Liver (tissue), 8 donors: ENCODE measurements at regions not wholly inside any gene's neighbourhood (a gene's known extent, or its start where the extent isn't known, plus 50 kb on each side); places are given as distances from the start of the nearest gene placed in this dataset.

Experiments used
- DNase-seq: peaks from one replicate; pipeline ENCODE4 v3.0.0-alpha.2; 2017; ENCODE audit warnings: low spot score
- H3K27ac ChIP-seq, 2 donors: one replicate each; pipeline ENCODE4 v1.7.0; 2013; ENCODE audit warnings: inconsistent platforms in 2 of 2, low read length in 2 of 2, control low read depth in 1 of 2, low read depth in 1 of 2, mild to moderate bottlenecking in 1 of 2
- H3K27me3 ChIP-seq, 4 donors: one replicate each; pipeline versions ENCODE4 v1.6.1 to v1.7.0; 2013; ENCODE audit warnings: low read length in 3 of 4, inconsistent platforms in 1 of 4, mild to moderate bottlenecking in 1 of 4, moderate library complexity in 1 of 4; ENCODE audit not compliant: control insufficient read depth in 4 of 4, insufficient read depth in 4 of 4
- H3K36me3 ChIP-seq, 4 donors: one replicate each; pipeline versions ENCODE4 v1.6.1 to v1.7.0; 2013; ENCODE audit warnings: low read length in 3 of 4, mild to moderate bottlenecking in 3 of 4, low read depth in 1 of 4, moderate library complexity in 1 of 4; ENCODE audit not compliant: control insufficient read depth in 4 of 4, insufficient read depth in 3 of 4
- H3K4me1 ChIP-seq, 4 donors: one replicate each; pipeline versions ENCODE4 v1.6.1 to v1.7.0; 2013; ENCODE audit warnings: low read length in 3 of 4, mild to moderate bottlenecking in 3 of 4, moderate library complexity in 1 of 4; ENCODE audit not compliant: control insufficient read depth in 4 of 4, insufficient read depth in 4 of 4
- H3K4me3 ChIP-seq, 3 donors: one replicate each; pipeline versions ENCODE4 v1.6.1 to v1.7.0; 2013; ENCODE audit warnings: low read length in 3 of 3, control low read depth in 1 of 3, low read depth in 1 of 3, mild to moderate bottlenecking in 1 of 3
- H3K9ac ChIP-seq, 2 donors: one replicate each; pipeline ENCODE4 v1.7.0; 2013; ENCODE audit warnings: low read length in 2 of 2, mild to moderate bottlenecking in 2 of 2, moderate library complexity in 2 of 2, control low read depth in 1 of 2, low read depth in 1 of 2
- H3K9me3 ChIP-seq, 4 donors: one replicate each; pipeline versions ENCODE4 v1.6.1 to v1.7.0; 2013; ENCODE audit warnings: low read length in 3 of 4; ENCODE audit not compliant: control insufficient read depth in 4 of 4
- CTCF ChIP-seq: fragments of 150-350 bp; IDR thresholded peaks from 2 replicates; pipeline ENCODE4 v1.5.1; 2017; ENCODE audit warnings: improper control_type of control experiment, low read depth, low read length; ENCODE audit not compliant: missing input control
- EGR1 ChIP-seq, 2 donors: IDR thresholded peaks; 2 replicates each; pipeline ENCODE4 v1.6.1; 2016 to 2018; ENCODE audit warnings: antibody characterized with exemption in 2 of 2, low read depth in 2 of 2
- FOXA1 ChIP-seq: IDR thresholded peaks from 2 replicates; pipeline ENCODE4 v1.6.1; 2016; ENCODE audit warnings: antibody characterized with exemption
- FOXA2 ChIP-seq: IDR thresholded peaks from 2 replicates; pipeline ENCODE4 v1.6.1; 2016; ENCODE audit warnings: antibody characterized with exemption
- HNF4G ChIP-seq: IDR thresholded peaks from 2 replicates; pipeline ENCODE4 v1.6.1; 2016; ENCODE audit warnings: antibody characterized with exemption
- JUND ChIP-seq, 2 donors: IDR thresholded peaks; 2 replicates each; pipeline ENCODE4 v1.6.1; 2016; ENCODE audit warnings: antibody characterized with exemption in 2 of 2
- MAX ChIP-seq: IDR thresholded peaks from 2 replicates; pipeline ENCODE4 v1.6.1; 2016; ENCODE audit warnings: antibody characterized with exemption
- NR2F2 ChIP-seq: IDR thresholded peaks from 2 replicates; pipeline ENCODE4 v1.6.1; 2016; ENCODE audit warnings: antibody characterized with exemption
- RAD21 ChIP-seq, 2 donors: IDR thresholded peaks; 2 replicates each; pipeline ENCODE4 v1.6.1; 2016; ENCODE audit warnings: antibody characterized with exemption in 2 of 2, mild to moderate bottlenecking in 2 of 2
- REST ChIP-seq: IDR thresholded peaks from 2 replicates; pipeline ENCODE4 v1.6.1; 2016; ENCODE audit warnings: antibody characterized with exemption, mild to moderate bottlenecking
- YY1 ChIP-seq: IDR thresholded peaks from 2 replicates; pipeline ENCODE4 v1.6.1; 2016; ENCODE audit warnings: antibody characterized with exemption, mild to moderate bottlenecking
- WGBS: extraction: QIAGEN DNeasy Blood & Tissue Kit; methylation state at CpG from one replicate; pipeline ENCODE4 v1.1.7; 2013; 5-methylcytosine and 5-hydroxymethylcytosine counted together
- donor health status: healthy.
- donor health status: healthy.
- donor health status: healthy.
- donor health status: healthy.
- donor health status: healthy.

DNA sequence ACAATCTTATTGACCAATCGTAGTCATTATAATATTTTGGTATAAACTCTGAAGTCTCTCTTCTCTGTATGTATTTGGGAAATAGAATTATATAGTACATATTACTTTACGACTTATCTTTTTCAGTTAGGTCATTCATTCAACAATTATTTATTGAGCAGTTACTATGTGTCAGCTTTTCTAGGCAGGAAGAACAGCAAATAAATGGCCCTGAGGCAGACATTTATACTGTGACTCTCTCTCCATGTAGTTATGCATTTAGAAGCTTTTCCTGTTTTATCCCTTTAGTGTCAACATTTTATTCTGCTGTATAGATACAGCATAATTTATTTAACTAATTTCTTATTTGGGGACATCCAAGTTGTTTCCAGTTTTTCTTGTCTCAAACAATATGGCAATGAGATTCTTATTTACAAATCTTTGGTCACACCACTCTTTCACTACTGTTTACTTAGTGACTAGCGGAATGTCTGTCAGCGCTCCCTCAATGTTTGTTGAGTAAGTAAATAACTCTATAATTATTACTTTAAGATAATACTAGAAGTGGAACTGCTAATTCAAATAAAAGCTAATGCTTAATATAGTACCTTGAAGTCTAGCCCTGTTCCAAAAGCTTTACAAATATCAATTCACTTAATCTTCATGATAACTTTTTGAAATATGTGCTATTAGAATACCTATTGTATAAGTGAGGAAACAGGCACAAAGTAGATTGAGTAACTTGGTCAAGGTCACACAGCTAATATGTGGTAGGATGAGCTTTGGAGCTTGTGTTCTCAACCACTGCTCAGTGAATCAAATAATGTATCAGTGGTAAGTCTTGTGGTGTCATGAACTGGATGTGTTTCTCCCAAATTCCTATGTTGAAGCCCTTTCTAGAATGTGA lies 465.6 kb downstream of the SIPA1L2 start:
- no peak for DNase-seq
- H3K9ac ChIP-seq = no peak overlapping the region
- no peaks in the 10 kb centered on the region for H3K9me3 ChIP-seq
- H3K36me3 ChIP-seq = no peaks in the 10 kb centered on the region
- no peak overlapping the region for H3K4me3 ChIP-seq
- no peak overlapping the region for H3K27ac ChIP-seq
- no peaks in the 10 kb centered on the region for H3K4me1 ChIP-seq
- no peak for TF ChIP-seq CTCF
- no peak for TF ChIP-seq MAX
- TF ChIP-seq NR2F2 = no peak
- TF ChIP-seq RAD21 (IDR thresholded peaks at IDR 0.05) = no peak
- no peak for TF ChIP-seq YY1
- no peak for TF ChIP-seq REST
- no peak for TF ChIP-seq JUND (IDR thresholded peaks at IDR 0.05)
- no peak for TF ChIP-seq FOXA1
- TF ChIP-seq EGR1 (IDR thresholded peaks at IDR 0.05; ENCODE audit: low read depth in 2 of 2) = no peak
- TF ChIP-seq HNF4G = no peak
- TF ChIP-seq FOXA2 = no peak
- WGBS = 59% methylated on average over 4 of the region's 4 CpGs
- H3K27me3 ChIP-seq = no peaks in the 10 kb centered on the region

DNA sequence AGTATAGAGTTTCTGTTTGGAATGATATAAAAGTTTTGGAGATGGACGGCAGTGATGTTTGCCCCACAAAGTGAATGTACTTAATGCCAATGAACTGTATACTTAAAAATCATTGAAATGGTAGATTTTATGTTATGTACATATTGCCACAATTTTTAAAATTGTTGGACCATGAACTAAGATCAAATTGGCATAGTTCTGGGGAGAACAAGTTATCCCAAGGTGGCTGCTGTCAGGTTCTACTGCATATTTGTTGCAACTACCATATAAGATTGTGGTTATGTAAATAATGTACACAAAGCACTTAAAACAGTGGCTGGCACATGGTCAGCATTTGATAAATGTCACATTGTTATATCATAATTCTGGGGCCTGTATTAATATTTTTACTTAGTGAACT lies 466.4 kb downstream of the SIPA1L2 start:
- Histone ChIP-seq H3K4me1 (no peaks in the 10 kb centered on the region), H3K9ac (no peak overlapping the region), H3K4me3 (no peak overlapping the region), H3K9me3 (no peaks in the 10 kb centered on the region), H3K36me3 (no peaks in the 10 kb centered on the region), H3K27ac (no peak overlapping the region), H3K27me3 (no peaks in the 10 kb centered on the region)
- WGBS = 89% methylated on average over 1 of the region's 1 CpG
- DNase-seq = no peak
- TF ChIP-seq NR2F2 = no peak
- TF ChIP-seq RAD21 (IDR thresholded peaks at IDR 0.05) = no peak
- no peak for TF ChIP-seq REST
- TF ChIP-seq HNF4G = no peak
- TF ChIP-seq YY1 = no peak
